A673 (cell line): ENCODE measurements at regions not wholly inside any gene's neighbourhood (a gene's known extent, or its start where the extent isn't known, plus 50 kb on each side); places are given as distances from the start of the nearest gene placed in this dataset.

ENCODE experiments used
- BruUV-seq: library from RNA; stranded (reverse); fragments of 400-500 nt; replicated peaks from 2 replicates; lab custom pipeline; 2021; lab: Mats Ljungman, UMichigan
- CTCF ChIA-PET: fragments of 300-600 bp; sonication (Branson Sonifier 250); formaldehyde crosslinking; loops from one replicate; lab custom pipeline; 2022; ENCODE audit warnings: antibody characterized with exemption; lab: Charles Lee
- POLR2A ChIA-PET: fragments of 300-600 bp; sonication (Branson Sonifier 250); formaldehyde crosslinking; loops from one replicate; lab custom pipeline; 2022; ENCODE audit warnings: antibody characterized with exemption; ENCODE audit not compliant: low non-redundant PET; lab: Charles Lee
- DNase-seq: peaks from one replicate; pipeline ENCODE4 v3.0.0-alpha.2; 2015; ENCODE audit warnings: low spot score
- H3K27ac ChIP-seq: fragments of 200-600 bp; sonication (generic); 2 replicates; pipeline ENCODE4 v1.5.1; 2016; ENCODE audit warnings: mixed run types, low read depth, mild to moderate bottlenecking, mixed read lengths, antibody characterized with exemption, low read length; ENCODE audit not compliant: poor library complexity, severe bottlenecking
- H3K27me3 ChIP-seq: fragments of 200-600 bp; sonication (generic); replicated peaks from 2 replicates; pipeline ENCODE4 v1.6.1; 2017; ENCODE audit warnings: mixed run types, low read depth, mild to moderate bottlenecking, mixed read lengths, antibody characterized with exemption, low read length; ENCODE audit not compliant: insufficient read depth, poor library complexity
- H3K36me3 ChIP-seq: fragments of 200-600 bp; sonication (generic); 2 replicates; pipeline ENCODE4 v1.6.1; 2016; ENCODE audit warnings: mixed run types, mild to moderate bottlenecking, mixed read lengths, antibody characterized with exemption, low read length; ENCODE audit not compliant: insufficient read depth, poor library complexity, severe bottlenecking
- H3K4me1 ChIP-seq: fragments of 200-600 bp; sonication (generic); 2 replicates; pipeline ENCODE4 v1.6.1; 2017; ENCODE audit warnings: mixed run types, mild to moderate bottlenecking, mixed read lengths, antibody characterized with exemption, low read length; ENCODE audit not compliant: insufficient read depth, poor library complexity, severe bottlenecking
- H3K4me3 ChIP-seq: fragments of 200-600 bp; sonication (generic); 2 replicates; pipeline ENCODE4 v1.5.1; 2016; ENCODE audit warnings: low read depth, mixed run types, mild to moderate bottlenecking, mixed read lengths, low read length; ENCODE audit not compliant: poor library complexity, severe bottlenecking
- H3K9me3 ChIP-seq: fragments of 200-600 bp; sonication (generic); 2 replicates; pipeline ENCODE4 v1.6.1; 2016; ENCODE audit warnings: mixed run types, low read depth, mild to moderate bottlenecking, mixed read lengths, antibody characterized with exemption, low read length; ENCODE audit not compliant: poor library complexity, severe bottlenecking
- CTCF ChIP-seq: fragments of 300-800, 200-600 bp; sonication (generic); conservative IDR thresholded peaks from 2 replicates; pipeline ENCODE4 v1.5.1; 2017; ENCODE audit warnings: low read depth, mild to moderate bottlenecking, antibody characterized with exemption, low read length, moderate library complexity, mixed read lengths
- EZH2 ChIP-seq: fragments of 200-600 bp; sonication (generic); IDR thresholded peaks from 2 replicates; pipeline ENCODE4 v1.6.1; 2017; ENCODE audit warnings: borderline replicate concordance, low read depth, mild to moderate bottlenecking, mixed read lengths, antibody characterized with exemption, low read length; ENCODE audit not compliant: poor library complexity, severe bottlenecking
- intact Hi-C: fragments of 100-400 bp; cut with micrococcal nuclease; formaldehyde crosslinking; loops from one replicate; pipeline ENCODE4 v1.10.0; 2022; ENCODE audit not compliant: unreplicated experiment

GRCh38 chr14:53757732-53758131 lies 198.9 kb downstream of the BMP4 start:
- intact Hi-C loops, result no loop called here
- POLR2A ChIA-PET, result no interaction called here

GRCh38 chr14:53751650-53752049 lies 205.0 kb downstream of the BMP4 start:
- H3K9me3 ChIP-seq, result no peaks in the 10 kb centered on the region
- H3K27ac ChIP-seq, result no peak overlapping the region
- no peak overlapping the region for H3K4me3 ChIP-seq
- CTCF ChIA-PET, result no interaction called here
- POLR2A ChIA-PET, result no interaction called here
- intact Hi-C loops, result no loop called here
- H3K4me1 ChIP-seq, result no peaks in the 10 kb centered on the region
- H3K36me3 ChIP-seq, result no peaks in the 10 kb centered on the region
- DNase-seq, result no peak
- TF ChIP-seq EZH2 (no peak), CTCF (no peak)
- BruUV-seq, result no TSS peak
- no peaks in the 10 kb centered on the region for H3K27me3 ChIP-seq

More at GRCh38 chr14:53757732-53758131, 198.9 kb downstream of the BMP4 start:
- Histone ChIP-seq H3K27ac (no peak overlapping the region), H3K27me3 (peaks cover 6% of the 10 kb centered on the region), H3K36me3 (no peaks in the 10 kb centered on the region), H3K4me3 (no peak overlapping the region), H3K4me1 (no peaks in the 10 kb centered on the region), H3K9me3 (no peaks in the 10 kb centered on the region)
- TF ChIP-seq EZH2 (no peak), CTCF (no peak)
- no peak for DNase-seq
- CTCF ChIA-PET, result no interaction called here
- no TSS peak for BruUV-seq

GRCh38 chr14:53748691-53749090 lies 207.9 kb downstream of the BMP4 start:
- no peaks in the 10 kb centered on the region for H3K4me1 ChIP-seq
- TF ChIP-seq CTCF (no peak), EZH2 (no peak)
- POLR2A ChIA-PET, result no interaction called here
- DNase-seq, result no peak
- CTCF ChIA-PET, result interaction anchor here (0.6 kb wide), 1 partner anchor 426 kb away, joined by 4 read pairs; no protein-coding TSS in a partner anchor
- no peak overlapping the region for H3K4me3 ChIP-seq
- intact Hi-C loops, result no loop called here
- H3K27ac ChIP-seq, result no peak overlapping the region
- peaks cover 10% of the 10 kb centered on the region for H3K27me3 ChIP-seq
- no peaks in the 10 kb centered on the region for H3K9me3 ChIP-seq
- no TSS peak for BruUV-seq
- H3K36me3 ChIP-seq, result no peaks in the 10 kb centered on the region
